GM19463 (cell line): ENCODE measurements at regions not wholly inside any gene's neighbourhood (a gene's known extent, or its start where the extent isn't known, plus 50 kb on each side); places are given as distances from the start of the nearest gene placed in this dataset.
"Not testable (repeated sequence)": the region's sequence is repeated elsewhere in the genome, so short reads cannot be mapped to it uniquely, and the experiment has no call there.

Source experiments
- ATAC-seq: cut with Tn5 transposase; IDR thresholded peaks from one replicate; pipeline ENCODE4 v1.9.1; 2021; ENCODE audit warnings: mild to moderate bottlenecking, moderate library complexity; ENCODE audit not compliant: unreplicated experiment

DNA sequence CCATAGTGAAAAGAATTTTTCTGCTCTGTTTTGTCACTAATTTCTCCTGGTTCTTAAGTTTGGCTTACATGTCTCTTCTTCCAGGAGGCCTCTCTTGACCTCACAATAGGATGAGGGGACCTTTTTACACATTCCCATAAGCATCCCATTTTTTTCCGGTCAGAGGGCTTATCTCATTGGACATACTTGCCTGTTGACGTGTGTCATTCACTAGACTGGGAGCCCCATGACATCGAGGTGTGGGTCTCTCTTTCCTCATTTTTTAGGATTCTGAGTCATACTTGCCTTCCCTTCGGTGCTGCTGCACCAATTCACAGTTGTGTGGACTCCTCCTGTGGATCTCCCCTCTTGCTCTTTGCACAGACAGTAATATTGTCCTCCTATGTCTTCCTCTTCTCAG is 601.8 kb downstream of the GATA3 start:
- ATAC-seq: no peak

DNA sequence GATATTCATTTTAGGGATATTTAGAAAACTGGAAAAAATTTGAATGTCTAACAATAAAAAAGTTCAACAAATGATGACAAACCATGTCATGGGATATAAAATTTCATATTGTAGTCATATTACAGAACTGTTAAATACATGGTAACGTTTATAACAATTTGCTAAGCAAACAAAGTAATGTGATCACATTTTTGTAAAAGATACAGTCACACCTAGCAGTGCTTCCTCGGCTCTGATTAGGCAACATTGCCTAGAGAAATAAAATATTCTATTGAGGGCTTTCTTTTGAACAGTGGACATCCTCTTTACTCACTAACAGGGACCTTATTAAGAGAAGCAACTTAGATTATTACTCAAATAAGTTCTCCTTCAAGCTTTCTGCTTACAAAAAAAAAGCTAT is 605.5 kb downstream of the GATA3 start:
- ATAC-seq: no peak

DNA sequence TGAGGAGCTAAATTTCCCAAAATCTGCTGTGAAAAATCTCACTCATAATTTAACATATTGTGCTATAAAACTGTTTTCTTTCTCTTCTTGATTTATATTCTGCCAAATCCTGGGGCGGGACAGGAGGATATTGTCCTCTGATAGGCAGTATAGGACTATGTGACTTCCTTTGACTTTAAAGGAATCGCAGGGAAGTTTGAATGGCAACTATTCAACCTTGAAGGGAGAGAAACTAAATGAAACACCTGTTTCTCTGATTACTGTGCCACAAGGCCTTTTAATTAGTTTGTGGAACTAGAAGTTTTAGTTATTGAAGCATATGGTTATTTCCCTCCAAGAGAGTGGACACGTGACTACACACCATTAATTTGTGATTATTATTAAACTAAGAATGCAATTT is 607.4 kb downstream of the GATA3 start:
- no peak for ATAC-seq

DNA sequence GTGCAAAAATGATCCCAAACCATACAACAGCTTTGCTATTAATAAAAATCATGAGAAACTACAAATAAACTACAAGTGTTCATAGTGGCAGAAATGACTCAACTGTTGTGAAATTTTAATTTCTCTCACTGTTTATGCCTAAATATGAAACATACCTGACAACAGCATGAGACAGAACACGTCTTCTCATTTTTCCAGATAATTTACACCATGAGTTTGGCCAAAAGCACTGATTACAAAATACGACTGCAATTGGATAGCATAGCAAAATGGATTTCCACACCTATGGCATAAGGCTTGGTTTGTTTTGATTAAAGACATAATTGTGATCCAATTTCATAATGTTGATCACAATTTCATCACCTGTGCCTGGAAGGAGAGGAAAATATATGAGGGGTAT is 608.6 kb downstream of the GATA3 start:
- ATAC-seq: no peak

DNA sequence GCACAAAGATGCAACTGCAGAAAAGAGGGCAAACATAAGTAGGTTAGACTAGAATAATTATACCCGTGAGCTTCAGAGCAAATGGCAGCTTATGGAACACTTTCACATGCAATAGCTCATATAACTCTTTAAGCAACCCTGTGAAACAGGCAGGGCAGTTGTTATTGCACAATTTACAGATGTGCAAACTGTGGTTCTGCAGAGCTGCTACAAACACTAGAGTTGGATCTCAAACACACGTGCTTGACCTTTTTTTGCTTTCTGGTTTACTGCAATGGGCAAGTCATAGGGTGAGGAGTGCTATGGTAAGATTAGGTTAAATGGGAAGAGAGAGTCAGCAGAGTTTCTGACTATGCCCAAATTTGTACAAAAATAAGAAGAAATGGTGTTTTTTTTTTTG is 610.8 kb downstream of the GATA3 start:
- no peak for ATAC-seq

DNA sequence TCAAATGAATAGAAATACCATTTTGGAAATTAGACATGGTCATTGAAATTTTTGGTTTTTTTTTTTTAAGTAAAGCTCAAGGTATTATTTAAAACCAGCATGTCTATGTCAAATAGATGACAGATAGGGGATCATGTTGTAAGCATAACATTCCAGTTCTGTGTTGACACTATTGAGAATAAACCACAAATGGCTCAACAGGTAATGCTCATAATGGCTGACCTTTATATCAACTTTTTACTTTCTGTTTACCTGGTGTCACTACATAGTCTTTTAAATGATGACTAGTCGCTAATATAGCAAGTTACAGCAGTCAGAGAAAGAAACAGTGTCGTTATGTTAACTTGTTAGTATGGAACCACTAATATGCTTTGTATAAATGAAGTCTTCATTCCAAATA is 616.0 kb downstream of the GATA3 start:
- ATAC-seq: no peak

DNA sequence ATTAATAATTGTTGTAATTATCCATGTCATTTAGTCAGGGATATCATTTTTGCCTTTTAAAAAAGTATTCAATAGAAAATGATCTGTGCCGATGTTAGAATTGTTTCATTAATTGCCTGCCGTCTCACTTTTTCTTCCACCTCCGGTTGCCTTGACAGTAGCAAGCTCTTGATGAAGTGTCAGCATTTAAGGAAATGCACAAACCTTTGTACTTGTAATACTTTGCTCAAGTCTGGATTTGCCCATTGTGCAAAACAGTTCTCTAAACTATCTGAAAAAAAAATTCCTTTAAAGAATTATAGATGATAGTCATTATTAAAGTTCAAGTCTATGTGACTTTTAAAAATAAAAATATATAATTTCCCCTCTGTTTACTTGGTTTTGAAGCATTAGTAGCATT is 619.7 kb downstream of the GATA3 start:
- ATAC-seq: no peak

DNA sequence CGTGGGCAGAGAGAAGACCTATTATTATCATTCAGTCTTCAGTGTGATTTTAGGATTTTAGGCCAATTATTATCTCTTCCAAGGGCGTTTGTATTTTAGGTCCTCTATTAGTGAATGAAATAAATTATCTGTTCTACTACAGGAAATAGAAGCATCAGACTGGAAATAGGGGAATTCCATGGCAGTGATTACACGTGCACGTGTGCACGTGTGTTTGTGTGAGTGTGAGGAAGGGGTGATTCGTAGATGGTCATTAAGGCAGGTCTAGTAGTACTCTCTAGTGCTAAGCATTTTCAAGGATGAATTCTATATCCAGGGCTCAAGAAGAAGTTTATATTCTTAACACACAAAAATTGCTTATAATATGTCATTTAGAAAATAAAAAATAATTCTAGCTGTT is 623.2 kb downstream of the GATA3 start:
- ATAC-seq: no peak

DNA sequence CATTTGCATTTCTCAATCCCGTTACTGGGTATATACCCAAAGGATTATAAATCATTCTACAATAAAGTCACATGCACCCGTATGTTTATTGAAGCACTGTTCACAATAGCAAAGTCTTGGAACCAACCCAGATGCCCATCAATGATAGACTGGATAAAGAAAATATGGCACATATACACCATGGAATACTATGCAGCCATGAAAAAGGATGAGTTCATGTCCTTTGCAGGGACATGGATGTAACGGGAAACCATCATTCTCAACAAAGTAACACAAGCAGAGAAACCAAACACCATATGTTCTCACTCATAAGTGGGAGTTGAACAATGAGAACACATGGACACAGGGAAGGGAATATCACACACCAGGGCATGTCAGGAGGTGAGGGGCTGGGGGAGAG is 630.4 kb downstream of the GATA3 start:
- not testable (repeated sequence) for ATAC-seq

DNA sequence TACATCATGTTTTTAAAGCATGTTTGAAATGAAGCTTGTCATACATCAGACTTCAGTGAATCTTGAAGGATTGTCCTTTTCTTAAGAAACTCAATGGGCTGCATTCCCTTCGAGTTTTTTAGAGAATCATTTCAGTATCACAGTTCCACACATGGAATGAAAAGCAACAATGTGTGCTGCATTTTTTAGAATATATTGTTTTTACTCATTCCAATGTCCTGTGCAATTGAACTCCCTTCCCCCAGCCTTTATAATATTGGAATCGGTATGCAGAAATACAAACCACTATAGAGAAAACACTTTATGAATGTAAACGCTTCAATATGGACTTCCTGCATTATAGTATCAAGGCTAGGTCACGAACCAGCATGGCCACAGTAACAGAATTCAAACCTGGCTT is 634.4 kb downstream of the GATA3 start:
- ATAC-seq: no peak

DNA sequence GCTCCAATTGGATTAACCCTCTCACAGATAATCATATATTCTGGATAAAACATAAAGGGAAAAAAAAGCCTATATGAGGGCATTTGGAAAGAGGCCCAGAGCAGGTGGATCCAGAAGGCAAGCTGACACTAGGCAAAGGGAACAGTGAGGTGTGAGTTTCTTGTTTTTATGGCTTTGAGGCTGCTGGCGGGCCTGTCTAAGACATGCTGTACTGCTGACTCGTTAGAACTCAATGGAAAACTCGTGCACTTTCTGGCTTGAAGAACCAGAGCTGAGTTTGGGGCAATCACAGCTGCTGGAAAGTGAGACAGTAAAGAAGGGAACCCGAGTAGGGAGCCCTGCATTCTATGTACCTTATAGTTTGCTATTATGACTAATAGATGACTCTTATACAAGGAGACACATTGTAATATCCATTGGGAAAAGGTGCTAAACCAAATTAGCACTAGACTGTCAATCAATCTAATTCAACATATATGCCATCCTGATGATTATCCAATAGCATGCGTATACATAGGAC is 637.1 kb downstream of the GATA3 start:
- ATAC-seq: no peak

DNA sequence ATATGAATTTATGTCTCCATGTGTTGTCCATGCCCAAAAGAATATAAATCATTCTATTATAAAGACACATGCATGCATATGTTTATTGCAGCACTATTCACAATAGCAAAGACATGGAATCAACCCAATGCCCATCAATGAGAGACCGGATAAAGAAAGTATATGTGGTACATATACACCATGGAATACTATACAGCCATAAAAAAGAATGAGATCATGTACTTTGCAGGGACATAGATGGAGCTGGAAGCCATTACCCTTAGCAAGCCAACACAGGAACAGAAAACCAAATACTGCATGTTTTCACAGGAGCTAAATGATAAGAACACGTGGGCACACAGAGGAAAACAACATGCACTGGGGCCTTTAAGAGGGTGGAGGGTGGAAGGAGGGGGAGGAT is 639.1 kb downstream of the GATA3 start:
- ATAC-seq: not testable (repeated sequence)

DNA sequence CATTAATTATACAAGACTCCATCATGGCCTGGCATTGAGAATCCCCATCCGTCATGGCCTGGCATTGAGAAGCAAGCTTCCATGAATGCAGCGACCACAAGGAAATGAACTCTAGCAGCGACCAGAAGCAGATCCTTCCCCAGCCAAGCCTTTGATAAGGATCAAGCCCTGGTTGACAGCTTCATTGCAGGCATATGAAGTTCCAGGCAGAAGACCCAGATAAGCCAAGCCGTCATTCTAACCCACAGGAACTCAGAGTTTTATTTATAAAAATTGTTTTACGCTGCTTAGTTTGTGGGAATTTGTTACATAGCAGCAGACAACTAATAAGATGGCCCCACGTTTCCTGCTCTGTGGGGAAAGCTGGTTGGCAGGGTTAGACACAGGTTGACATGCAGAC is 642.3 kb downstream of the GATA3 start:
- no peak for ATAC-seq

DNA sequence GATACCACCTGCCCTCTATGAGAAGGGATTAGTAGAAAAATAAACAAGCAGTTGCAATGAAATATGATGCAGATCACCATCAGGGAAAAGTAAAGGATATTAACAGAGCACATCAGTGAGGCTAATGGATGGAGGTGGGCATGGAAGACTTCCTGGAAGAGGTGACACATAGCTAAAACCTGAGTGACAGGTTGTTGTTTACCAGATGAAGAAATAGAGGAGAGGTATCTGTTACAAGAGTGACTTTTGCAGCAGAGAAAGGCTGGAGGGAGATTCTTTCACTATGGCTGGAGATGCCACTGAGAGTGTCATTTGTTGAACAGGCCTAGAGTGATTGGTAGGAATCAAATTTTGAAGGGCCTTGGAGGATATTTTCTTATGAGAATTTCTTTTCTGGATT is 646.2 kb downstream of the GATA3 start:
- no peak for ATAC-seq

DNA sequence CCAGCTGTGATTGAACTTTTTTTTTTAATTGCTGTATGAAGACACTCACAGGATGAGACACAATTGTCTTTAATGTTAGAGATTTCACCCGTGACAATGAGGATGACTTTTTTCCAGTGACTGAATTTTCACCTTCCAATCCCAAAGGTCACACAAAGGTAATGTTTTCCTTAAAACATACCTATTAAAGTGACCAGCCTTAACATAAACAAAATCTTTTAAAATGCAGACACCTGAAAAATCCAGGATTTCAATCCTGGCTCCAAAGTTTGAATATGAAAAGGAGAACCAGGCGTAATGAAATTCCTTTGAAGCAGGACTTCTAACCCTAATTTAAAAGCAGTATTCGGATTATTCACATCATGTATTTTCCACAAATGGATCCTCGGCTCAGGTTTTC is 647.7 kb downstream of the GATA3 start:
- ATAC-seq: no peak

DNA sequence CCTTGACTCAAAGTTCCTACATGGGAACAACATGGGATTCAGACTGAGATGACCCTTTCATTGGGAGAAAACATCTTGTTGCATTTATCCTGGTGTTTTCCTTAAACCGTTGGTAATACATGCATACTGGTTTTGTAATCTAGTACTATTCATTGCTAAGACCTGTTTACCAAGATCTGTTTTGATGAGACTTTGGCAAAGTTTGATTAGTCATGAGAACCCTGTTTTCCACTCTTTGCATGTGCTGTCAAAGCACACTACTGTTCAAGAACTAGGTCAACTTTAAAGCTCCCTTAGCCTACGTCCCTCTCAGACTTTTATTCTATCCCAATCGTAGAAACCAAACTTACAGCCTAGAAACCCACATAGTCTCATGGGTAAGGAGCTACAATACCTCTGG is 650.9 kb downstream of the GATA3 start:
- no peak for ATAC-seq

DNA sequence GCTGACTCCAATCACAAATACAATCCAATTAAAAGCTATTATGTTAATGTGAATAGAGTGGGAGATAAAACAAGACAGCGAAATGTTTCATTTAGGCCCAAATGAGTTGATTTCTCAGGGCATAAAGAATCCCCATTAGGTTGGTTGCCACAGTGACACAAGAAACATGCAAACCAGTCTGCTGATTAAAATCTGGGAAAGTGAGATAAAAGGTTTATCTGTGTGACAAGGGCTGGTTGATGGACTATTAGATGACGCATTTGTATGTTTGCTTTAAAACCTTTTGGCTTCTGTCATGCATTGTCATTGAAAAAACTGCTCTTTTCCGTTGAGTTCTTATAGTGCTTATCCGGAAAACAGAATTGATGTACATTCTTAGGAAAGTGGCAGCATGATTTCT is 658.2 kb downstream of the GATA3 start:
- no peak for ATAC-seq

DNA sequence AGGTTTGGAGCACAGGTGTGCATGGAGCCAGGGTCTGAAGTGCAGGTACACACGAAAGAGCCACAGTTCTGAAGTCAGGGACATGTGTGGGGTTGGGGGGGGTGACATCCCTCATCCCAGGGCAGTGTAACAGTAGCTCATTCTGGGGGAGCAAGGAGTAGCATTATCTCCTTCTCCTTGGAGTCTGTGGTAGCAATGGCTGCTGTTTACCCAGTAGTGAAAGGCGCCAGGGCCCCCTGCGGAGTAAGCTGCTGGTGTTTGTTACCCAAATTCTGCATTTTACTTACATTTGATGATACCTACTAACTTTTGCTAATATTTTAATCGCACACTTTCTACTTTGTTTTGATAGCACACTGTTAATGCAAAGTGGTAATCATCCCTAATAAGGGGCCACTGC is 665.5 kb downstream of the GATA3 start:
- ATAC-seq: no peak

DNA sequence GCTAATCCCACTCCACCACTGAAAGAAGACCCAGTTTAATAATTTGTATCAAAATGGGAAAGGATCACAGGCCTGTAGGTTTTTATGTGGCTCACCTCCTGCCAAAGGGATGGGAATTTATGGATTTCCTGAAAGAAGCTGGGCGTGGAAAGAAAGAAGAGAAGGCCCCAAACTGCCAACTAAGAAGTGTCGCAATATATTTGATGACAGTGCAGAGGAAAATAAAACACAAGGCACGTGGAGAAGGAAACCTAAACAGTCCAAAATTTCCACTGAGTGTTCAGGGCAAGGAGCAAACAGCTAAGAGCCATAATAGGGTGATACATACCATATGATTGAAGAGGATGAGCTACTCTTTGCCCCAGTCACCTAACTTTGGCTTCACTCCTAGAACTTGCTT is 667.2 kb downstream of the GATA3 start:
- ATAC-seq: no peak

DNA sequence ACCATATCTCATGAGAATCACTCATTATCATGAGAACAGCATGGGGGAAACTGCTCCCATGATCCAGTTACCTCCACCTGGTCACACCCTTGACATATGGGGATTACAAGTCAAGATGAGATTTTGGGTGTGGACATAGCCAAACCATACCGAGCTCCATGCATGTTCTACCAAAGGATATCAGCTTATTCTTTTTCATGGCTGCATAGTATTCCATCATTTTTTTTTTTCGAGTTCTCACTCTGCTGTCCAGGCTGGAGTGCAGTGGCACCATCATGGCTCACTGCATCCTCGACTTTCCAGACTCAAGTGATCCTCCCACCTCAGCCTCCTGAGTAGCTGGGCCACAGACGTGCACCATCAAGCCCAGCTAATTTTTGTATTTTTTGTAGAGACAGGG is 668.3 kb downstream of the GATA3 start:
- no peak for ATAC-seq

DNA sequence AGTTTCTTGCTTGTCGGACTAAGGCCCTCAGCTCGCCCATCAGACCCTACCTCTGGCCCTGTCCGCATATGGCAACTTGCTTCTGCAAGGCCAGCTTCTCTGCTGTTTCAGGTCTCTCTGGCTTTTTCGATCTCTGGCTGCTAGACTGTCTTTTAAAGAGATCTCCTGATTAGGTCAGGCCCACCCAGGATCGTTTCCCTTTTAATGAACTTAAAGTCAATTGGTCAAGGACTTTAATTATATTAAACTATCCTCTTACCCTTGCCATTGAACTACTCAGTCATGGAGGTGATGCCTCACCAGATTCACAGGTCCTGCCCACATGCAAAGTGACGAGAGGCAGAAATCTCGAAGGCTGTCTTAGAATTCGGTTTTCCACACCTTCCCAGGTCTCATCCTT is 670.9 kb downstream of the GATA3 start:
- ATAC-seq: no peak

DNA sequence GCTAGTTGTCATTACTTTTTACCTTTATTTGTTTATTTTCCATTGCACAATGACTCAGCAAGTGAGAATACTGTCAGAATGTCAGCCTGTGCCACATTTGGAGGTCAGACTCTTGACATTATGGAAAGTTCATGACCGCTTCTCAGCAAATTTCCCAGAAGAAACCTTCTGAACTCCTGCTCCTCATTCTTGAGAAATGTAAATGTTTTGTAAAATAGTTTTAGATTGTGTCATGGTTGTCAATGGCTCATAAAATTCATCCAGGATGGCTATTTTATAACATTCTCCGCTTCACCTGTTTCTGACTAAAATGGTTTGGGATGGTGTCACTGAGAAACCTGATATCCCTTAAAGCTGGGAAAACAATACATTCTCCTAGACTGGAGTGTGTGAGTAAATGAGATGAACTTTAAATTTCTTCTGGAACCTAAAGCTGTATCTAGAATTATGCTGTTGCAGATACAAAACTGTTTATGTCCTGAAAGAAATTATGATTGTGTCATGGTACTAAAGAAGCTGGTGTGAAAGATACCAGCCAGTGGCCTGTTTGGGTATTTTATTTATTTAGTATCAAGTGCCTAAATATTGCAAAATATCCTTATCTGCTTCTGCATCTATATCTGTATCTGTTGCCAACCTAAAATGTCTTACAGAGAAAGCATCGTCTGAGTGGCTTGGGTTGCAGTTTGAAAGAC is 671.7 kb downstream of the GATA3 start:
- no peak for ATAC-seq

DNA sequence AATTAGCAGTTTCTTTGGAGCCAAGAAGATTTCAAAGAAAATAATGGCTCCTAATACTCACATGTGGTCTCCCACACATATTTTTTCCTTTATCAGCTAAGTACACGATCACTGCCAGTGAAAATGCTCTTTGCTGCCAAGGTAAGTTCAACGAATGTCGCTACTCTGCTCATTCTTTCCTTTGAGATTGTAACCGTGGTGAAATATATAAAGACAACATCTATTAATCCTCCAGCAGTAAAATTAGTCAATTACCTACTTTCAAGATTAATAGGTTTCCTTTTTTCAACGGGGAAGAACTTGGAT is 672.2 kb downstream of the GATA3 start:
- ATAC-seq: no peak
